Panc1 (cell line): ENCODE measurements at regions not wholly inside any gene's neighbourhood (a gene's known extent, or its start where the extent isn't known, plus 50 kb on each side); places are given as distances from the start of the nearest gene placed in this dataset.

Source experiments
- ATAC-seq: fragments of 200-7000 bp; cut with Tn5 transposase; 2 replicates; pipeline ENCODE4 v1.9.1; 2020; ENCODE audit warnings: mild to moderate bottlenecking, moderate library complexity
- BruUV-seq: library from RNA; stranded (reverse); fragments of 400-500 nt; replicated peaks from 2 replicates; lab custom pipeline; 2021; lab: Mats Ljungman, UMichigan
- CTCF ChIA-PET: fragments of 300-600 bp; sonication (Branson Sonifier 250); formaldehyde crosslinking; loops from one replicate; lab custom pipeline; 2022; ENCODE audit warnings: antibody characterized with exemption; lab: Charles Lee
- POLR2A ChIA-PET: fragments of 300-600 bp; sonication (Branson Sonifier 250); formaldehyde crosslinking; loops from one replicate; lab custom pipeline; 2022; ENCODE audit warnings: antibody characterized with exemption; lab: Charles Lee
- DNase-seq: peaks from one replicate; pipeline ENCODE4 v3.0.0-alpha.2; 2010; ENCODE audit warnings: low read depth, low spot score
- H3K27ac ChIP-seq: 2 replicates; pipeline ENCODE4 v1.5.1; 2011; ENCODE audit warnings: mild to moderate bottlenecking, low read length, inconsistent platforms
- H3K27me3 ChIP-seq: fragments of 200-500 bp; sonication (Bioruptor generic); 2 replicates; pipeline ENCODE4 v1.6.0; 2014; ENCODE audit warnings: low read length, inconsistent platforms; ENCODE audit not compliant: control insufficient read depth, insufficient read depth
- H3K36me3 ChIP-seq: fragments of 200-500 bp; sonication (Bioruptor generic); 2 replicates; pipeline ENCODE4 v1.5.1; 2014; ENCODE audit warnings: inconsistent platforms, mild to moderate bottlenecking, low read length, moderate library complexity; ENCODE audit not compliant: control insufficient read depth, insufficient read depth
- H3K4me1 ChIP-seq: 2 replicates; pipeline ENCODE4 v1.5.1; 2011; ENCODE audit warnings: inconsistent platforms, mild to moderate bottlenecking, low read length, moderate library complexity; ENCODE audit not compliant: control insufficient read depth, insufficient read depth
- H3K4me3 ChIP-seq, 2 experiments: 2 replicates each; pipeline ENCODE4 v1.5.1; 2011 to 2012; ENCODE audit warnings: low read depth in 2 of 2, low read length in 2 of 2, mild to moderate bottlenecking in 2 of 2, inconsistent platforms in 1 of 2, moderate library complexity in 1 of 2
- H3K9me3 ChIP-seq: fragments of 200-500 bp; sonication (Bioruptor generic); 2 replicates; pipeline ENCODE4 v1.5.1; 2014; ENCODE audit warnings: low read depth, mild to moderate bottlenecking, inconsistent platforms, low read length, moderate library complexity; ENCODE audit not compliant: control insufficient read depth, insufficient read depth
- POLR2AphosphoS5 ChIP-seq: IDR thresholded peaks from 2 replicates; pipeline ENCODE4 v1.6.1; 2012; ENCODE audit warnings: mild to moderate bottlenecking, low read depth, low read length, moderate library complexity
- SIN3A ChIP-seq: IDR thresholded peaks from 2 replicates; pipeline ENCODE4 v1.6.1; 2012; ENCODE audit warnings: low read depth, mild to moderate bottlenecking, low read length, moderate library complexity, borderline replicate concordance; ENCODE audit not compliant: insufficient read depth
- TCF7L2 ChIP-seq: IDR thresholded peaks from 2 replicates; pipeline ENCODE4 v1.6.1; 2011; ENCODE audit warnings: mild to moderate bottlenecking, low read depth, low read length, inconsistent platforms
- in situ Hi-C: cut with HindIII; loops from 2 replicates; pipeline ENCODE4 v1.10.0; 2016; ENCODE audit warnings: low sequenced_read_pairs, low pct_unique_long_range_greater_than_20kb
- intact Hi-C: fragments of 100-400 bp; cut with micrococcal nuclease; formaldehyde crosslinking; loops from one replicate; pipeline ENCODE4 v1.10.0; 2022; ENCODE audit not compliant: unreplicated experiment
- TF ChIP-seq, protein P1 (sequence below): fragments of 450-650 bp; IDR thresholded peaks from 2 replicates; pipeline ENCODE4 v1.5.1; 2017; ENCODE audit warnings: mild to moderate bottlenecking
- TF ChIP-seq, protein P2 (sequence below), 2 experiments: IDR thresholded peaks; 2 replicates each; pipeline ENCODE4 v1.6.1; 2011 to 2012; ENCODE audit warnings: low read depth in 2 of 2, control low read depth in 1 of 2, low read length in 1 of 2, mild to moderate bottlenecking in 1 of 2, moderate library complexity in 1 of 2; ENCODE audit not compliant: insufficient read depth in 1 of 2

DNA sequence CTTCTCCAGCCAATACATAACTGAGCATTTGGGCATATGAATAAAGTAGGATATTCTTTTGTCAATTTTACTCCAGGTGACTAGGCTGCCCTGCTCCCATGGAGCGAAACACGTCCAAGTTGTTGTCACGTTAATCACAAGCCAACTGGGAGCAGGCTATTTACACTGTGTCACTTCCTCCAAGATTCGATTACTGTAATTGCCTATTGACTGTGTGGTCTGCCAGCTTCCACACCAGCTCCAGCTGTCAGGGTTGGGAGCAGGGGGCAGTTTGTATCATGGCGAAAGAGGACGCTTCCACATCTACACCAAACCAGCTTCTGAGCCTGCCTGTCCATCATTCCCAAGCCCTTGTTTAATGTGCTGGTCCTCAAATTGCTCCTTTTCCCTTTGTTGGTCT lies 89.2 kb upstream of the RORA start:
- no TSS peak for BruUV-seq
- in situ Hi-C loops: no loop called here
- TF ChIP-seq, protein P1, sequence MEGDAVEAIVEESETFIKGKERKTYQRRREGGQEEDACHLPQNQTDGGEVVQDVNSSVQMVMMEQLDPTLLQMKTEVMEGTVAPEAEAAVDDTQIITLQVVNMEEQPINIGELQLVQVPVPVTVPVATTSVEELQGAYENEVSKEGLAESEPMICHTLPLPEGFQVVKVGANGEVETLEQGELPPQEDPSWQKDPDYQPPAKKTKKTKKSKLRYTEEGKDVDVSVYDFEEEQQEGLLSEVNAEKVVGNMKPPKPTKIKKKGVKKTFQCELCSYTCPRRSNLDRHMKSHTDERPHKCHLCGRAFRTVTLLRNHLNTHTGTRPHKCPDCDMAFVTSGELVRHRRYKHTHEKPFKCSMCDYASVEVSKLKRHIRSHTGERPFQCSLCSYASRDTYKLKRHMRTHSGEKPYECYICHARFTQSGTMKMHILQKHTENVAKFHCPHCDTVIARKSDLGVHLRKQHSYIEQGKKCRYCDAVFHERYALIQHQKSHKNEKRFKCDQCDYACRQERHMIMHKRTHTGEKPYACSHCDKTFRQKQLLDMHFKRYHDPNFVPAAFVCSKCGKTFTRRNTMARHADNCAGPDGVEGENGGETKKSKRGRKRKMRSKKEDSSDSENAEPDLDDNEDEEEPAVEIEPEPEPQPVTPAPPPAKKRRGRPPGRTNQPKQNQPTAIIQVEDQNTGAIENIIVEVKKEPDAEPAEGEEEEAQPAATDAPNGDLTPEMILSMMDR: no peak
- TF ChIP-seq TCF7L2: no peak
- TF ChIP-seq, protein P2, sequence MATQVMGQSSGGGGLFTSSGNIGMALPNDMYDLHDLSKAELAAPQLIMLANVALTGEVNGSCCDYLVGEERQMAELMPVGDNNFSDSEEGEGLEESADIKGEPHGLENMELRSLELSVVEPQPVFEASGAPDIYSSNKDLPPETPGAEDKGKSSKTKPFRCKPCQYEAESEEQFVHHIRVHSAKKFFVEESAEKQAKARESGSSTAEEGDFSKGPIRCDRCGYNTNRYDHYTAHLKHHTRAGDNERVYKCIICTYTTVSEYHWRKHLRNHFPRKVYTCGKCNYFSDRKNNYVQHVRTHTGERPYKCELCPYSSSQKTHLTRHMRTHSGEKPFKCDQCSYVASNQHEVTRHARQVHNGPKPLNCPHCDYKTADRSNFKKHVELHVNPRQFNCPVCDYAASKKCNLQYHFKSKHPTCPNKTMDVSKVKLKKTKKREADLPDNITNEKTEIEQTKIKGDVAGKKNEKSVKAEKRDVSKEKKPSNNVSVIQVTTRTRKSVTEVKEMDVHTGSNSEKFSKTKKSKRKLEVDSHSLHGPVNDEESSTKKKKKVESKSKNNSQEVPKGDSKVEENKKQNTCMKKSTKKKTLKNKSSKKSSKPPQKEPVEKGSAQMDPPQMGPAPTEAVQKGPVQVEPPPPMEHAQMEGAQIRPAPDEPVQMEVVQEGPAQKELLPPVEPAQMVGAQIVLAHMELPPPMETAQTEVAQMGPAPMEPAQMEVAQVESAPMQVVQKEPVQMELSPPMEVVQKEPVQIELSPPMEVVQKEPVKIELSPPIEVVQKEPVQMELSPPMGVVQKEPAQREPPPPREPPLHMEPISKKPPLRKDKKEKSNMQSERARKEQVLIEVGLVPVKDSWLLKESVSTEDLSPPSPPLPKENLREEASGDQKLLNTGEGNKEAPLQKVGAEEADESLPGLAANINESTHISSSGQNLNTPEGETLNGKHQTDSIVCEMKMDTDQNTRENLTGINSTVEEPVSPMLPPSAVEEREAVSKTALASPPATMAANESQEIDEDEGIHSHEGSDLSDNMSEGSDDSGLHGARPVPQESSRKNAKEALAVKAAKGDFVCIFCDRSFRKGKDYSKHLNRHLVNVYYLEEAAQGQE (IDR thresholded peaks at IDR 0.05; ENCODE audit: insufficient read depth in 1 of 2, low read depth in 2 of 2, low read length in 1 of 2): no peak
- no peak for TF ChIP-seq SIN3A
- no peak for TF ChIP-seq POLR2AphosphoS5
- ATAC-seq (no peak), DNase-seq (no peak)
- Histone ChIP-seq H3K27ac (no peak overlapping the region), H3K36me3 (no peaks in the 10 kb centered on the region), H3K4me1 (no peaks in the 10 kb centered on the region), H3K27me3 (no peaks in the 10 kb centered on the region), H3K4me3 (no peak overlapping the region), H3K9me3 (no peaks in the 10 kb centered on the region)
- POLR2A ChIA-PET: no interaction called here
- intact Hi-C loops: no loop called here
- CTCF ChIA-PET: no interaction called here

- no peaks in the 10 kb centered on the region for H3K9me3 ChIP-seq
- no TSS peak for BruUV-seq
- no peak for ATAC-seq
- H3K27me3 ChIP-seq: no peaks in the 10 kb centered on the region
- in situ Hi-C loops: no loop called here
- no peak for DNase-seq
- no peak for TF ChIP-seq TCF7L2
- TF ChIP-seq, protein P2 (IDR thresholded peaks at IDR 0.05; ENCODE audit: insufficient read depth in 1 of 2, low read depth in 2 of 2, low read length in 1 of 2): no peak
- TF ChIP-seq, protein P1: no peak
- no peak for TF ChIP-seq POLR2AphosphoS5
- TF ChIP-seq SIN3A: no peak
- intact Hi-C loops: no loop called here
- ChIA-PET POLR2A (no interaction called here), CTCF (no interaction called here)
- no peaks in the 10 kb centered on the region for H3K4me1 ChIP-seq
- no peaks in the 10 kb centered on the region for H3K36me3 ChIP-seq
- no peak overlapping the region for H3K4me3 ChIP-seq
- H3K27ac ChIP-seq: no peak overlapping the region
Measured at GRCh38 chr15:61315471-61315870, 86.4 kb upstream of the RORA start.
